HG03066 (cell line): ENCODE measurements at regions not wholly inside any gene's neighbourhood (a gene's known extent, or its start where the extent isn't known, plus 50 kb on each side); places are given as distances from the start of the nearest gene placed in this dataset.

Experiments used
- ATAC-seq: cut with Tn5 transposase; IDR thresholded peaks from one replicate; pipeline ENCODE4 v1.9.1; 2021; ENCODE audit warnings: low read depth; ENCODE audit not compliant: unreplicated experiment

- no peak for ATAC-seq
Measured at GRCh38 chr2:65669574-65669973, 237.2 kb upstream of the SPRED2 start.

- ATAC-seq, result no peak
Measured at GRCh38 chr2:65668744-65669143, 236.3 kb upstream of the SPRED2 start.

- ATAC-seq, result peak; percentile 100
Measured at GRCh38 chr2:65666156-65666725, 233.8 kb upstream of the SPRED2 start.

GRCh38 chr2:65664931-65665330 lies 232.5 kb upstream of the SPRED2 start:
- ATAC-seq, result no peak

GRCh38 chr2:65663831-65664407 lies 231.5 kb upstream of the SPRED2 start:
- no peak for ATAC-seq

- ATAC-seq, result no peak
Measured at GRCh38 chr2:65662654-65663432, 230.4 kb upstream of the SPRED2 start.

- no peak for ATAC-seq
Measured at GRCh38 chr2:65661980-65662653, 229.7 kb upstream of the SPRED2 start.

- no peak for ATAC-seq
Measured at GRCh38 chr2:65660340-65660739, 227.9 kb upstream of the SPRED2 start.

GRCh38 chr2:65658881-65659280 lies 226.5 kb upstream of the SPRED2 start:
- no peak for ATAC-seq

- ATAC-seq, result no peak
Measured at GRCh38 chr2:65658266-65658665, 225.9 kb upstream of the SPRED2 start.

- no peak for ATAC-seq
Measured at GRCh38 chr2:65656160-65656718, 223.8 kb upstream of the SPRED2 start.

GRCh38 chr2:65655000-65655399 lies 222.6 kb upstream of the SPRED2 start:
- ATAC-seq, result no peak

GRCh38 chr2:65654496-65654895 lies 222.1 kb upstream of the SPRED2 start:
- ATAC-seq, result no peak

- ATAC-seq, result no peak
Measured at GRCh38 chr2:65652066-65652465, 219.7 kb upstream of the SPRED2 start.

- ATAC-seq, result no peak
Measured at GRCh38 chr2:65649811-65650589, 217.6 kb upstream of the SPRED2 start.

GRCh38 chr2:65647249-65647842 lies 214.9 kb upstream of the SPRED2 start:
- ATAC-seq, result no peak

- no peak for ATAC-seq
Measured at GRCh38 chr2:65640793-65641103, 208.3 kb upstream of the SPRED2 start.

GRCh38 chr2:65639156-65639864 lies 206.9 kb upstream of the SPRED2 start:
- no peak for ATAC-seq

GRCh38 chr2:65638443-65638842 lies 206.0 kb upstream of the SPRED2 start:
- no peak for ATAC-seq
